GM12878 (cell line): ENCODE measurements at regions not wholly inside any gene's neighbourhood (a gene's known extent, or its start where the extent isn't known, plus 50 kb on each side); places are given as distances from the start of the nearest gene placed in this dataset.
"Not testable (repeated sequence)": the region's sequence is repeated elsewhere in the genome, so short reads cannot be mapped to it uniquely, and the experiment has no call there.

Experiments
- ATAC-seq: fragments of 200-7000 bp; cut with Tn5 transposase; 3 replicates; pipeline ENCODE4 v1.9.1; 2020; ENCODE audit warnings: mild to moderate bottlenecking, moderate library complexity
- BruUV-seq: library from RNA; stranded (reverse); fragments of 400-500 nt; replicated peaks from 2 replicates; lab custom pipeline; 2021; lab: Mats Ljungman, UMichigan
- CTCF ChIA-PET: fragments of 300-600 bp; sonication (Branson Sonifier 250); formaldehyde crosslinking; extraction: SDS; loops from one replicate; lab custom pipeline; 2021; ENCODE audit warnings: inconsistent platforms; lab: Yijun Ruan, JAX
- POLR2A ChIA-PET: fragments of 350-600 bp; formaldehyde crosslinking; extraction: SDS; loops from one replicate; lab custom pipeline; 2021; ENCODE audit warnings: inconsistent platforms; lab: Charles Lee
- RAD21 ChIA-PET: fragments of 300-600 bp; sonication (Branson Sonifier 250); formaldehyde crosslinking; loops from one replicate; lab custom pipeline; 2023; ENCODE audit warnings: antibody characterized with exemption; ENCODE audit not compliant: unreplicated experiment; lab: Charles Lee
- SMC1A ChIA-PET: fragments of 300-600 bp; sonication (Branson Sonifier 250); formaldehyde crosslinking; loops from one replicate; lab custom pipeline; 2023; ENCODE audit not compliant: unreplicated experiment, uncharacterized antibody; lab: Charles Lee
- DNase-seq: peaks from one replicate; pipeline ENCODE4 v3.0.0-alpha.2; 2011; ENCODE audit warnings: low read depth, low spot score
- FAIRE-seq: peaks from 3 replicates; lab custom pipeline; 2011; peaks lifted over from hg19 to GRCh38; lab: Jason Lieb, UNC
- H2AFZ ChIP-seq: 2 replicates; pipeline ENCODE4 v1.6.0; 2011; ENCODE audit warnings: low read depth, low read length, control low read depth; ENCODE audit not compliant: control insufficient read depth
- H3K27ac ChIP-seq: 2 replicates; pipeline ENCODE4 v1.5.1; 2011; ENCODE audit warnings: control low read depth; ENCODE audit not compliant: control insufficient read depth, insufficient read depth
- H3K27me3 ChIP-seq, 2 experiments: replicated peaks in 1 of 2; 2 replicates each; pipeline versions ENCODE4 v1.6.0 to v1.6.1; 2011; ENCODE audit warnings: low read length in 1 of 2; ENCODE audit not compliant: control insufficient read depth in 2 of 2, insufficient read depth in 2 of 2
- H3K36me3 ChIP-seq, 2 experiments: 2 replicates each; pipeline ENCODE4 v1.5.1; 2011; ENCODE audit warnings: low read length in 1 of 2; ENCODE audit not compliant: control insufficient read depth in 2 of 2, insufficient read depth in 2 of 2
- H3K4me1 ChIP-seq: 2 replicates; pipeline ENCODE4 v1.6.1; 2011; ENCODE audit warnings: mild to moderate bottlenecking, low read length, moderate library complexity, mixed read lengths; ENCODE audit not compliant: control insufficient read depth, insufficient read depth
- H3K4me2 ChIP-seq: 2 replicates; pipeline ENCODE4 v1.6.0; 2011; ENCODE audit warnings: control low read depth; ENCODE audit not compliant: control insufficient read depth, insufficient read depth
- H3K4me3 ChIP-seq: fragments of 200-600 bp; sonication (generic); 2 replicates; pipeline ENCODE4 v1.5.1; 2016
- H3K79me2 ChIP-seq: 2 replicates; pipeline ENCODE4 v1.6.0; 2011; ENCODE audit warnings: low read length; ENCODE audit not compliant: control insufficient read depth, insufficient read depth
- H3K9ac ChIP-seq: 2 replicates; pipeline ENCODE4 v1.8.0; 2011; ENCODE audit warnings: low read length, control low read depth, mixed read lengths; ENCODE audit not compliant: control insufficient read depth, insufficient read depth
- H3K9me3 ChIP-seq: replicated peaks from 3 replicates; pipeline ENCODE4 v1.5.1; 2011; ENCODE audit warnings: mild to moderate bottlenecking, low read length; ENCODE audit not compliant: control insufficient read depth, insufficient read depth
- H4K20me1 ChIP-seq: 2 replicates; pipeline ENCODE4 v1.6.0; 2011; ENCODE audit not compliant: control insufficient read depth, insufficient read depth
- CHD1 ChIP-seq: IDR thresholded peaks from 2 replicates; pipeline ENCODE4 v1.6.1; 2012; ENCODE audit warnings: low read depth, low read length, improper control_type of control experiment
- HDAC6 ChIP-seq: fragments of 200-600 bp; sonication (generic); IDR thresholded peaks from one replicate; pipeline ENCODE4 v1.8.0; 2017; ENCODE audit warnings: antibody characterized with exemption; ENCODE audit not compliant: unreplicated experiment
- PBX3 ChIP-seq: IDR thresholded peaks from 2 replicates; pipeline ENCODE4 v1.6.1; 2011; ENCODE audit warnings: mild to moderate bottlenecking, low read depth, low read length, moderate library complexity; ENCODE audit not compliant: insufficient replicate concordance
- SIX5 ChIP-seq: IDR thresholded peaks from 2 replicates; pipeline ENCODE4 v1.6.1; 2011; ENCODE audit warnings: mild to moderate bottlenecking, low read depth, low read length, moderate library complexity; ENCODE audit not compliant: severe bottlenecking
- SMAD1 ChIP-seq: fragments of 450-650 bp; IDR thresholded peaks from 2 replicates; pipeline ENCODE4 v1.6.1; 2018; ENCODE audit warnings: mild to moderate bottlenecking, low read depth; ENCODE audit not compliant: partially characterized antibody
- TCF7 ChIP-seq: IDR thresholded peaks from 2 replicates; pipeline ENCODE4 v1.6.1; 2014; ENCODE audit warnings: antibody characterized with exemption, borderline replicate concordance
- WGBS: methylation state at CpG from one replicate; pipeline ENCODE4 v1.1.6; 2016; ENCODE audit warnings: low lambda C conversion rate; ENCODE audit not compliant: insufficient replicate concordance, insufficient coverage; ENCODE audit errors: missing lambda C conversion rate; 5-methylcytosine and 5-hydroxymethylcytosine counted together
- in situ Hi-C: fragments of 300-500 bp; cut with MboI; formaldehyde crosslinking; loops from 9 replicates; pipeline ENCODE4 v1.14.3; 2018; ENCODE audit warnings: mixed read lengths
- intact Hi-C: fragments of 100-400 bp; cut with micrococcal nuclease; formaldehyde crosslinking; loops from one replicate; pipeline ENCODE4 v1.14.2; 2022; ENCODE audit not compliant: unreplicated experiment
- TF ChIP-seq, protein P1 (sequence below): fragments of 450-650 bp; IDR thresholded peaks from 2 replicates; pipeline ENCODE4 v1.6.1; 2017; ENCODE audit warnings: mild to moderate bottlenecking, moderate library complexity
- TF ChIP-seq, protein P2 (sequence below): fragments of 450-650 bp; IDR thresholded peaks from 2 replicates; pipeline ENCODE4 v1.6.1; 2017; ENCODE audit warnings: mild to moderate bottlenecking, low read depth, inconsistent platforms; ENCODE audit not compliant: poor library complexity, severe bottlenecking

- H3K4me1 ChIP-seq, H3K79me2 ChIP-seq, H4K20me1 ChIP-seq, H3K9ac ChIP-seq, in situ Hi-C loops, DNase-seq, H3K9me3 ChIP-seq, H3K4me3 ChIP-seq, SMC1A ChIA-PET, H3K27ac ChIP-seq, H3K4me2 ChIP-seq, BruUV-seq, FAIRE-seq, H3K36me3 ChIP-seq, POLR2A ChIA-PET, intact Hi-C loops, RAD21 ChIA-PET, ATAC-seq, CTCF ChIA-PET, H3K27me3 ChIP-seq, H2AFZ ChIP-seq: not testable (repeated sequence)
- WGBS: 3% methylated on average over 7 of the region's 7 CpGs
Observed at GRCh38 chr4:66462890-66463289, 792.6 kb upstream of the EPHA5 start.

DNA sequence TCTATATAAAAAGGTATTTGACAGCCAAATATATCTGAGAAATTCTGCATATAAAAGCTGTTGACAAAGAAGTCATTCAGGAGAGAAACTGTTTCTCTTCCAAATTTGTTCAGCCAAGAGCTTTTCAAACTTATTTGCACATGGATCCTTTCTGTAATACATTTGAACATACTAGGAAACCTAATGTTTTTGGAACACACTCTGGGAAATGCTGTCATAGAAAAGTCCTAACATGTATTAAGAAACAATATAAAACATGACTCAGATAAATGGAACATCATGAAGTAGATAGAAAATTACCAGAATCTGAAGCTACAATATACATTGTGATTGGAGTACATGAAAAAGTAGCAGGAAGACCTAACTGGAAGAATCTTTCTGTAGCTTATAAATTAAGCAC lies 781.5 kb upstream of the EPHA5 start:
- H3K9me3 ChIP-seq: no peaks in the 10 kb centered on the region
- no peak for FAIRE-seq
- CTCF ChIA-PET: no interaction called here
- no peak overlapping the region for H3K9ac ChIP-seq
- no peak for ATAC-seq
- SMC1A ChIA-PET: interaction anchor here (1.3 kb wide), 1 partner anchor 10 kb away, joined by 4 read pairs; no protein-coding TSS in a partner anchor
- no peak overlapping the region for H2AFZ ChIP-seq
- POLR2A ChIA-PET: no interaction called here
- in situ Hi-C loops (no loop called here), intact Hi-C loops (no loop called here)
- no peak overlapping the region for H3K27ac ChIP-seq
- no peaks in the 10 kb centered on the region for H3K79me2 ChIP-seq
- no peaks in the 10 kb centered on the region for H4K20me1 ChIP-seq
- no peak overlapping the region for H3K4me2 ChIP-seq
- H3K4me1 ChIP-seq: no peaks in the 10 kb centered on the region
- no peak for DNase-seq
- H3K27me3 ChIP-seq: no peaks in the 10 kb centered on the region
- no peak overlapping the region for H3K4me3 ChIP-seq
- BruUV-seq: no TSS peak
- RAD21 ChIA-PET: no interaction called here
- H3K36me3 ChIP-seq: no peaks in the 10 kb centered on the region
- TF ChIP-seq, protein P1, sequence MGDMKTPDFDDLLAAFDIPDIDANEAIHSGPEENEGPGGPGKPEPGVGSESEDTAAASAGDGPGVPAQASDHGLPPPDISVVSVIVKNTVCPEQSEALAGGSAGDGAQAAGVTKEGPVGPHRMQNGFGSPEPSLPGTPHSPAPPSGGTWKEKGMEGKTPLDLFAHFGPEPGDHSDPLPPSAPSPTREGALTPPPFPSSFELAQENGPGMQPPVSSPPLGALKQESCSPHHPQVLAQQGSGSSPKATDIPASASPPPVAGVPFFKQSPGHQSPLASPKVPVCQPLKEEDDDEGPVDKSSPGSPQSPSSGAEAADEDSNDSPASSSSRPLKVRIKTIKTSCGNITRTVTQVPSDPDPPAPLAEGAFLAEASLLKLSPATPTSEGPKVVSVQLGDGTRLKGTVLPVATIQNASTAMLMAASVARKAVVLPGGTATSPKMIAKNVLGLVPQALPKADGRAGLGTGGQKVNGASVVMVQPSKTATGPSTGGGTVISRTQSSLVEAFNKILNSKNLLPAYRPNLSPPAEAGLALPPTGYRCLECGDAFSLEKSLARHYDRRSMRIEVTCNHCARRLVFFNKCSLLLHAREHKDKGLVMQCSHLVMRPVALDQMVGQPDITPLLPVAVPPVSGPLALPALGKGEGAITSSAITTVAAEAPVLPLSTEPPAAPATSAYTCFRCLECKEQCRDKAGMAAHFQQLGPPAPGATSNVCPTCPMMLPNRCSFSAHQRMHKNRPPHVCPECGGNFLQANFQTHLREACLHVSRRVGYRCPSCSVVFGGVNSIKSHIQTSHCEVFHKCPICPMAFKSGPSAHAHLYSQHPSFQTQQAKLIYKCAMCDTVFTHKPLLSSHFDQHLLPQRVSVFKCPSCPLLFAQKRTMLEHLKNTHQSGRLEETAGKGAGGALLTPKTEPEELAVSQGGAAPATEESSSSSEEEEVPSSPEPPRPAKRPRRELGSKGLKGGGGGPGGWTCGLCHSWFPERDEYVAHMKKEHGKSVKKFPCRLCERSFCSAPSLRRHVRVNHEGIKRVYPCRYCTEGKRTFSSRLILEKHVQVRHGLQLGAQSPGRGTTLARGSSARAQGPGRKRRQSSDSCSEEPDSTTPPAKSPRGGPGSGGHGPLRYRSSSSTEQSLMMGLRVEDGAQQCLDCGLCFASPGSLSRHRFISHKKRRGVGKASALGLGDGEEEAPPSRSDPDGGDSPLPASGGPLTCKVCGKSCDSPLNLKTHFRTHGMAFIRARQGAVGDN: no peak
- TF ChIP-seq SIX5: no peak
- no peak for TF ChIP-seq CHD1
- TF ChIP-seq HDAC6: no peak
- TF ChIP-seq PBX3: no peak
- TF ChIP-seq TCF7: no peak
- TF ChIP-seq SMAD1: no peak
- TF ChIP-seq, protein P2, sequence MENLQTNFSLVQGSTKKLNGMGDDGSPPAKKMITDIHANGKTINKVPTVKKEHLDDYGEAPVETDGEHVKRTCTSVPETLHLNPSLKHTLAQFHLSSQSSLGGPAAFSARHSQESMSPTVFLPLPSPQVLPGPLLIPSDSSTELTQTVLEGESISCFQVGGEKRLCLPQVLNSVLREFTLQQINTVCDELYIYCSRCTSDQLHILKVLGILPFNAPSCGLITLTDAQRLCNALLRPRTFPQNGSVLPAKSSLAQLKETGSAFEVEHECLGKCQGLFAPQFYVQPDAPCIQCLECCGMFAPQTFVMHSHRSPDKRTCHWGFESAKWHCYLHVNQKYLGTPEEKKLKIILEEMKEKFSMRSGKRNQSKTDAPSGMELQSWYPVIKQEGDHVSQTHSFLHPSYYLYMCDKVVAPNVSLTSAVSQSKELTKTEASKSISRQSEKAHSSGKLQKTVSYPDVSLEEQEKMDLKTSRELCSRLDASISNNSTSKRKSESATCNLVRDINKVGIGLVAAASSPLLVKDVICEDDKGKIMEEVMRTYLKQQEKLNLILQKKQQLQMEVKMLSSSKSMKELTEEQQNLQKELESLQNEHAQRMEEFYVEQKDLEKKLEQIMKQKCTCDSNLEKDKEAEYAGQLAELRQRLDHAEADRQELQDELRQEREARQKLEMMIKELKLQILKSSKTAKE: no peak
- TF ChIP-seq, all 136 proteins: peak for 0
